ENCODE measurements at regions not wholly inside any gene's neighbourhood (a gene's known extent, or its start where the extent isn't known, plus 50 kb on each side); places are given as distances from the start of the nearest gene placed in this dataset.

- no peak for TF ChIP-seq ATAD3A (CRISPR knock-in tag; IDR thresholded peaks at IDR 0.05)
- TF ChIP-seq ETV5 (CRISPR knock-in tag; IDR thresholded peaks at IDR 0.05; ENCODE audit: borderline replicate concordance): no peak; the same call in 1 of the 2 replicates
- TF ChIP-seq ZNF232 (CRISPR knock-in tag; IDR thresholded peaks at IDR 0.05; ENCODE audit: borderline replicate concordance): no peak
- no peak for TF ChIP-seq JDP2 (CRISPR knock-in tag; IDR thresholded peaks at IDR 0.05; ENCODE audit: borderline replicate concordance)
- TF ChIP-seq ZNF335 (CRISPR knock-in tag; IDR thresholded peaks at IDR 0.05): 0 out of 2 replicates have a peak, but pooled peaks have one; percentile 63
- TF ChIP-seq RXRA (CRISPR knock-in tag; IDR thresholded peaks at IDR 0.05): no peak
- TF ChIP-seq ZHX1 (CRISPR knock-in tag; IDR thresholded peaks at IDR 0.05; ENCODE audit: low read depth): no peak
- no peak for TF ChIP-seq SRSF4 (IDR thresholded peaks at IDR 0.05; ENCODE audit: low read depth, low read length, poor library complexity, severe bottlenecking)
- no peak for TF ChIP-seq ZNF563 (CRISPR knock-in tag; IDR thresholded peaks at IDR 0.05)
- TF ChIP-seq DMAP1 (CRISPR knock-in tag; IDR thresholded peaks at IDR 0.05): no peak
- peak; percentile 76; the same call in 1 of the 2 replicates for TF ChIP-seq ARNTL (CRISPR knock-in tag; IDR thresholded peaks at IDR 0.05)
- no peak for TF ChIP-seq CREB3 (CRISPR knock-in tag; IDR thresholded peaks at IDR 0.05)
- no peak for TF ChIP-seq HMG20B (CRISPR knock-in tag; conservative IDR thresholded peaks at IDR 0.05)
- no peak for TF ChIP-seq TIGD3 (CRISPR knock-in tag; IDR thresholded peaks at IDR 0.05; ENCODE audit: borderline replicate concordance)
- TF ChIP-seq ZNF547 (CRISPR knock-in tag; IDR thresholded peaks at IDR 0.05): no peak
- no peak for TF ChIP-seq KDM3A (CRISPR knock-in tag; IDR thresholded peaks at IDR 0.05; ENCODE audit: low read depth)
- TF ChIP-seq MTF2 (CRISPR knock-in tag; IDR thresholded peaks at IDR 0.05; ENCODE audit: borderline replicate concordance): no peak
- no peak for TF ChIP-seq ZNF740 (CRISPR knock-in tag; IDR thresholded peaks at IDR 0.05)
- TF ChIP-seq TSC22D2 (CRISPR knock-in tag; IDR thresholded peaks at IDR 0.05; ENCODE audit: borderline replicate concordance): no peak
- no peak for TF ChIP-seq ARHGAP35 (CRISPR knock-in tag; IDR thresholded peaks at IDR 0.05; ENCODE audit: borderline replicate concordance)
- no peak for TF ChIP-seq ZNF839 (CRISPR knock-in tag; IDR thresholded peaks at IDR 0.05; ENCODE audit: borderline replicate concordance)
- no peak for TF ChIP-seq ZNF44 (CRISPR knock-in tag; IDR thresholded peaks at IDR 0.05)
- no peak for TF ChIP-seq PHF8 (CRISPR knock-in tag; IDR thresholded peaks at IDR 0.05)
- TF ChIP-seq GATA4 (IDR thresholded peaks at IDR 0.05; ENCODE audit: borderline replicate concordance, low read depth): no peak
- TF ChIP-seq ZNF614 (CRISPR knock-in tag; IDR thresholded peaks at IDR 0.05; ENCODE audit: borderline replicate concordance): peak; percentile 57; the same call in 1 of the 2 replicates
- TF ChIP-seq ZNF766 (CRISPR knock-in tag; IDR thresholded peaks at IDR 0.05; ENCODE audit: borderline replicate concordance): no peak
Observed at GRCh38 chr1:101291562-101292380, 55.0 kb downstream of the S1PR1 start (continued).

All from HepG2 (cell line).